Hematopoietic multipotent progenitor cell treated with erythropoietin and hydrocortisone succinate and interleukin-3 and kit ligand, for 4 days (in vitro differentiated cells): ENCODE measurements at regions not wholly inside any gene's neighbourhood (a gene's known extent, or its start where the extent isn't known, plus 50 kb on each side); places are given as distances from the start of the nearest gene placed in this dataset.
A peak's percentile ranks its signal among the peaks of the same experiment; 100 is the strongest.

ENCODE experiments used
- DNase-seq: peaks from one replicate; pipeline ENCODE4 v3.0.0-alpha.2; 2015

DNA sequence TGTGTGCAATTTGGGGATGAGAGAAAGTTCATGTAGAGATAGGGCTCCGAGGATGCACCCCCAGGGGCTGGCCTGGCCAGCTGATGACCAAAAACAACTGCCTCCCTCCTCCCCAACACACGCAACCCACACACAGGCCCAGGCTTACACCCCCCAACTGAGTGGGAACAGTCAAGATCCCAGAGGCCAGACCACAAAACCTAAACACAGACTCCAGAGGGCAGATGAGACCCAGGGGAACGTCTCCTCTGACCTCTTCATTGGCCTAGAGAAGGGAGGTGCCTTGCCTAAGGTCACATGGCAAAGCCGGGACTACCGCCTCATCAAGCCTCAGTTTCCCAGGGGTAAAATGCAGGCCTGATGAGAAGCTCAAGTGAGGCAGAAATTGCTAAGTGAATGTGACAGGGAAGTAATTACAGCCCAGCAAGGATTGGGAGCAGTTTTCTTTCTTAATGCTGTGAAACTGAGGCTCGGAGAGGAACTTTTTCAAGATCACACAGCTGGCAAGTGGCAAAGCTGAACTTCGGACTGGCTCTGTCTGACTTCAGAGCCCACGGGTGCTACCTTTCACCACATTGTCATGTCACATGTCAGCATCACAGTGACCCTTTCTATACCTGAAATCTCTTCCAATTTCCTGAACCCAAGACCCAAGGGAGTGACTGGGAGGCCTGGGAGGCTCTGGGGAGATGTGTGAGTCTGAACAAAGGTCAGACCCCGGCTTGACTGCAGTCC is 69.9 kb upstream of the WNT11 start:
- DNase-seq = no peak

DNA sequence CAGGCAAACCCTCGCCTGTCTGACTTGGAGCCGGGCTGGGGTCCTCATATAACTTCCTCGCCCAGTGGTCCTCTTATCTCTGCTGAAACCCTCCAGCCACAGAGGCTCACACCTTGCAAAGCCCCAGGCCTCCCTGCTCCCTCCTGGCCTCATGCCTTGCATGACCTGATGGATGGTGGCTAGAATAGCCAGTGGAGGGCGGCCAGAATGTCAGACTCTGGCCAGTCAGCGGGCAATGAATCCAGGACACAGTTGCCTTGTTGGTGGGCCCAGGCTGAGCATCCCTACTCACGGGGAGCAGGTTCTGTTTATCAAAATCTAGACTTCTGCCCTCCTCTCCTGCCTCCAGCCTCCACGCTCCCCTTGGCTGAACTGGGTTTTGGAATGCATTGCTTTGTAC is 69.1 kb upstream of the WNT11 start:
- DNase-seq = no peak

DNA sequence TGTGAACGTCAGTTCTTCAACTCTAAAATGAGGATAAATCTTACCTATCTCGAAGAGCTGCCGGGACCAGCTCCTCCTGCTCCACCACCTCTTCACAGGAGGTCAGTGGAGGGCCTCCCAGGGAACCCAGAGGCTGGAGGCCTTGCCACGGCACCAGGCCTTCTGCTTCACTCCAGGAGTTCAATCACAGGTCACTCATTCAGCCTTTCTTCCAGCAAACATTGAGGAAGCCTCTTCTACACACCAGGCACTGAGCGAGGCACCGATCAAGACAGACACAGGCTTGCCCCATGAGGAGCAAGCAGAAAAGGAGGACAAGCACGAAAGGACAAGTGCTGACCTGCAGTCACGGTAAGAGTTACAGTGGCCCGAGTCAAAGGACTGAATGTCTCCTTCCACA is 64.8 kb upstream of the WNT11 start:
- no peak for DNase-seq

GRCh38 chr11:76270389-76270788 is 64.1 kb upstream of the WNT11 start:
- DNase-seq = no peak

GRCh38 chr11:76269661-76270261 is 63.5 kb upstream of the WNT11 start:
- no peak for DNase-seq

- DNase-seq = no peak
Measured at GRCh38 chr11:76269247-76269646, 62.9 kb upstream of the WNT11 start.

DNA sequence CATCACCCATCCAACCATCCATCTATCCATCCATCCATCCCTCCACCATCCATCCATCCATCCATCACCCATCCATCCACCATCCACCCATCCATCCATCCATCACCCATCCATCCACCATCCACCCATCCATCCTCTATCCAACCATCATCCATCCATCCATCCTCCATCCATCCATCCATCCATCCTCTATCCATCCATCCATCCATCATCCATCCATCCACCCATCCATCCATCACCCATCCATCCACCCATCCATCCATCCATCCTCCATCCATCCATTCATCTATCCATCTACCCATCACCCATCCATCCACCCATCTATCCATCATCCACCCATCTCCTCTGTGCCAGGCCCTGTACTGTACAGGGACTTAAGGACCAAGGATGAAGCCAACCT is 62.2 kb upstream of the WNT11 start:
- no peak for DNase-seq

GRCh38 chr11:76267556-76267955 is 61.3 kb upstream of the WNT11 start:
- no peak for DNase-seq

- no peak for DNase-seq
Measured at GRCh38 chr11:76266286-76267100, 60.2 kb upstream of the WNT11 start.

- DNase-seq = no peak
Measured at GRCh38 chr11:76265771-76266241, 59.5 kb upstream of the WNT11 start.

DNA sequence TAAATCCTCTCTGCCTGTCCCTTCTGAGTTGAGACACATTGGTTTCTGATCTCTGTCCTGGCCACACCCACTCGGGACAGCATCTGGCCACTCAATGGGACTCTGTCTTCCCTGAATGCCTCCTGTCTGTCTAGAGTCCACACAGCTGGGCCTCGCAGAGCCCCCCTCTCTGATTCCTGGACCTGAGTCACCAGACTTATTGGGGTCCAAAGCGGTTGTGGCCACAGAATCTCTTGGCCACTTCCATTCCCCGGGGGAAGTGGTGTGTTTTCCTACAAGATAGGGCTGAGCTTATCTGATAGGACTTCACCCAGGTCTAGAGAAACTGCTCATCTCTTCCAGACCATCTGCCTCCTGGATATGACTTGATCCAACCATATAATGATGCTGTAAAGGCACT is 57.4 kb upstream of the WNT11 start:
- DNase-seq = peak; percentile 16

DNA sequence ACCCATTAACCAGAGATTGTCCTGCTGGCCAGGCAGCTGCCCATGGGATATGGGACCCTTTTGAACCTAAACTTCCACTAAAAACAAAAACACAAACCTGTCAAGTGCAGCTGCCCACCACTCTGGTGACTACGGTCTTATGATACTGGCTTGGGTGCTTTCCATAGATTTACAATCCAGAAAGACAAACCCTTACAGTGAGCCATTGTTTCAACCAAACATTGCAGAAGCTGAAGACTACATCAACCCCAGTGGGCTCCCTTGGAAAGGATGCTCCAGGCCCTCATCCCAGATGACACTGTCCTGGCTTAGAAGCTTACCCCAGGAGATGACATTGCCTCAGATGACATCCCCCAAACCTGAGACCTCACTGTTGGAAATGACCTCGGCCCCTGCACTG is 56.9 kb upstream of the WNT11 start:
- DNase-seq = no peak

- DNase-seq = no peak
Measured at GRCh38 chr11:76260296-76260925, 54.1 kb upstream of the WNT11 start.

- DNase-seq = no peak
Measured at GRCh38 chr11:76259299-76259908, 53.1 kb upstream of the WNT11 start.

DNA sequence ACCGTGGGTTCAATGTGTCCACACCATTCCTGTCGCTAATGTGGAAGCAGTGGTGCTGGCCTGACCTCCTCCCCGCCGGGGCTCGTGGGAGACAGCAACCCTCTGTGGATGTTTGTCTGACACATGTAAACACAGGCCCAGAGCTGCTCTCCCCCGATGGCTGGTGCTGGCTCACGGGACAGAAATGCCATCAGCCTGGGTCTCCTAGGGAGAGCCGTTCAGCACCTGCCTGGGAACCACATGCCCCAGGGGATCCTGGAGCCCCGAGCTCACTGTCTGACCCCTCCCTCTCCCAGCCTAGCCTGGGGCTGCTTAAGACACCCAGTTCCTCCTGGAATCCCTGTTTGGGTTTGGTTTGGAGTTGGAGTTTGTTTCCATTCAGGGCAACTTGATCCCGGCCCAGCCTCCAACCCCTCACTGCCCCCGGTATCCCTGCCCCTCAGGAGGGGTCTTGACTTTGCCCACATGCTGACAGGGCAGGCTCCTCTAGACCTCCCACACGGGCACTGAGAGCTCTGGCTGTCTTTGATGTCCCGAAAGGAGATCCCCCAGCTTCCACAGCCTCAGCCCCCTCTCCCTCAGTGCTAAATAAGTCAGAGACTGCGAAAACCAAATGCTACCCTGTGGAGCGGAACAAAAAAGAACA is 50.9 kb upstream of the WNT11 start:
- no peak for DNase-seq

GRCh38 chr11:76256448-76256847 is 50.1 kb upstream of the WNT11 start:
- no peak for DNase-seq
